SK-N-SH (cell line): ENCODE measurements at regions not wholly inside any gene's neighbourhood (a gene's known extent, or its start where the extent isn't known, plus 50 kb on each side); places are given as distances from the start of the nearest gene placed in this dataset.

Experiments
- CTCF ChIA-PET: fragments of 300-600, 350-600 bp; formaldehyde crosslinking; extraction: SDS; loops from one replicate; lab custom pipeline; 2021; lab: Yijun Ruan, JAX
- POLR2A ChIA-PET: fragments of 350-600 bp; sonication (Branson Sonifier 250); formaldehyde crosslinking; extraction: SDS; loops from one replicate; lab custom pipeline; 2020; ENCODE audit warnings: antibody characterized with exemption, inconsistent platforms; lab: Yijun Ruan, JAX
- DNase-seq: peaks from one replicate; pipeline ENCODE4 v3.0.0; 2012
- H2AFZ ChIP-seq: fragments of 200-600 bp; sonication (generic); 2 replicates; pipeline ENCODE4 v1.8.1; 2016; ENCODE audit warnings: antibody characterized with exemption, mild to moderate bottlenecking, low read depth
- H3F3A ChIP-seq: fragments of 200-600 bp; sonication (generic); replicated peaks from 2 replicates; pipeline ENCODE3; 2016; ENCODE audit warnings: antibody characterized with exemption, mild to moderate bottlenecking; ENCODE audit not compliant: insufficient read depth
- H3K27ac ChIP-seq, 2 experiments: fragments of 200-500 bp in 1 of 2; fragments of 200-600 bp in 1 of 2; sonication (Bioruptor generic) in 1 of 2; sonication (generic), shearing (Covaris generic) in 1 of 2; 2 replicates each; pipeline versions ENCODE4 v1.5.1 to v1.6.1; 2014 to 2016; ENCODE audit warnings: low read depth in 2 of 2, inconsistent platforms in 1 of 2, low read length in 1 of 2, mild to moderate bottlenecking in 1 of 2, mixed read lengths in 1 of 2
- H3K27me3 ChIP-seq: fragments of 200-600 bp; sonication (generic), shearing (Covaris generic); 2 replicates; pipeline ENCODE4 v1.6.1; 2016; ENCODE audit warnings: mixed run types; ENCODE audit not compliant: insufficient read depth
- H3K36me3 ChIP-seq, 2 experiments: fragments of 200-500 bp in 1 of 2; fragments of 200-600 bp in 1 of 2; sonication (Bioruptor generic) in 1 of 2; sonication (generic) in 1 of 2; replicated peaks in 1 of 2; 2 replicates each; pipeline versions ENCODE3 to v1.5.1; 2014 to 2016; ENCODE audit warnings: low read length in 1 of 2, mild to moderate bottlenecking in 1 of 2; ENCODE audit not compliant: insufficient read depth in 2 of 2, control insufficient read depth in 1 of 2
- H3K4me1 ChIP-seq, 2 experiments: fragments of 200-500 bp in 1 of 2; fragments of 200-600 bp in 1 of 2; sonication (Bioruptor generic) in 1 of 2; sonication (generic), shearing (Covaris generic) in 1 of 2; 2 replicates each; pipeline versions ENCODE4 v1.5.1 to v1.6.1; 2014 to 2016; ENCODE audit warnings: low read depth in 1 of 2, low read length in 1 of 2, mixed run types in 1 of 2; ENCODE audit not compliant: insufficient read depth in 2 of 2, control insufficient read depth in 1 of 2
- H3K4me2 ChIP-seq: fragments of 200-600 bp; sonication (generic), shearing (Covaris generic); 2 replicates; pipeline ENCODE4 v1.6.1; 2017; ENCODE audit warnings: mixed run types
- H3K4me3 ChIP-seq, 2 experiments: fragments of 200-500 bp in 1 of 2; fragments of 200-600 bp in 1 of 2; sonication (Bioruptor generic) in 1 of 2; sonication (generic), shearing (Covaris generic) in 1 of 2; 2 replicates each; pipeline versions ENCODE4 v1.5.1 to v1.8.1; 2014 to 2016; ENCODE audit warnings: low read depth in 2 of 2, inconsistent platforms in 1 of 2, low read length in 1 of 2, mild to moderate bottlenecking in 1 of 2, mixed read lengths in 1 of 2, moderate library complexity in 1 of 2
- H3K79me2 ChIP-seq: fragments of 200-600 bp; sonication (generic); 2 replicates; pipeline ENCODE4 v1.8.1; 2017; ENCODE audit warnings: mild to moderate bottlenecking; ENCODE audit not compliant: insufficient read depth
- H3K9ac ChIP-seq: fragments of 200-600 bp; sonication (generic); 2 replicates; pipeline ENCODE4 v1.6.1; 2017; ENCODE audit warnings: mixed run types
- H3K9me2 ChIP-seq: fragments of 200-600 bp; sonication (generic); 2 replicates; pipeline ENCODE4 v1.6.1; 2017; ENCODE audit warnings: mixed run types
- H3K9me3 ChIP-seq: fragments of 200-600 bp; sonication (generic); 2 replicates; pipeline ENCODE4 v1.6.1; 2017; ENCODE audit warnings: mixed run types, mild to moderate bottlenecking, moderate library complexity
- H4K20me1 ChIP-seq: fragments of 200-600 bp; sonication (generic); 2 replicates; pipeline ENCODE4 v1.6.1; 2017; ENCODE audit warnings: mild to moderate bottlenecking, mixed run types; ENCODE audit not compliant: insufficient read depth
- CTCF ChIP-seq: fragments of 200-600 bp; sonication (generic); IDR thresholded peaks from 2 replicates; pipeline ENCODE4 v1.6.1; 2017; ENCODE audit warnings: antibody characterized with exemption, mild to moderate bottlenecking, moderate library complexity
- EP300 ChIP-seq, 2 experiments: IDR thresholded peaks; 2 replicates each; pipeline versions ENCODE4 v1.4.0 to v1.6.1; 2012; ENCODE audit warnings: borderline replicate concordance in 1 of 2, low read depth in 1 of 2, low read length in 1 of 2
- FOXM1 ChIP-seq: IDR thresholded peaks from 2 replicates; pipeline ENCODE4 v1.4.0; 2012; ENCODE audit warnings: low read depth, mild to moderate bottlenecking
- GATA2 ChIP-seq: sonication (generic); formaldehyde crosslinking; IDR thresholded peaks from 2 replicates; pipeline ENCODE4 v1.5.0; 2020; ENCODE audit warnings: mild to moderate bottlenecking, missing genetic modification reagents
- IRF3 ChIP-seq: fragments of 150-350 bp; IDR thresholded peaks from 2 replicates; pipeline ENCODE4 v1.6.1; 2016; ENCODE audit warnings: mild to moderate bottlenecking, low read depth, low read length
- MEF2A ChIP-seq: IDR thresholded peaks from 2 replicates; pipeline ENCODE4 v1.4.0; 2012; ENCODE audit warnings: low read depth, borderline replicate concordance
- MXI1 ChIP-seq: IDR thresholded peaks from 2 replicates; pipeline ENCODE4 v1.6.1; 2012; ENCODE audit warnings: mild to moderate bottlenecking, low read depth, low read length, improper control_type of control experiment
- NRF1 ChIP-seq: IDR thresholded peaks from 2 replicates; pipeline ENCODE4 v1.6.1; 2012; ENCODE audit warnings: low read depth, mild to moderate bottlenecking, low read length
- POLR2AphosphoS5 ChIP-seq: IDR thresholded peaks from 2 replicates; pipeline ENCODE4 v1.6.1; 2012; ENCODE audit warnings: low read depth, low read length
- RCOR1 ChIP-seq: fragments of 150-350 bp; IDR thresholded peaks from 2 replicates; pipeline ENCODE4 v1.6.1; 2017; ENCODE audit warnings: antibody characterized with exemption, low read length
- REST ChIP-seq: IDR thresholded peaks from 2 replicates; pipeline ENCODE4 v1.6.1; 2012; ENCODE audit warnings: mild to moderate bottlenecking, low read depth, low read length, moderate library complexity
- RFX5 ChIP-seq: IDR thresholded peaks from 2 replicates; pipeline ENCODE4 v1.6.1; 2012; ENCODE audit warnings: mild to moderate bottlenecking, improper control_type of control experiment, low read length
- SIN3A ChIP-seq: IDR thresholded peaks from 2 replicates; pipeline ENCODE4 v1.6.1; 2012; ENCODE audit warnings: low read depth, mild to moderate bottlenecking, low read length, moderate library complexity, borderline replicate concordance
- TAF1 ChIP-seq: IDR thresholded peaks from 2 replicates; pipeline ENCODE4 v1.6.1; 2012; ENCODE audit warnings: low read depth, mild to moderate bottlenecking, low read length, moderate library complexity, borderline replicate concordance
- TCF12 ChIP-seq: IDR thresholded peaks from 2 replicates; pipeline ENCODE4 v1.4.0; 2012
- TEAD4 ChIP-seq: IDR thresholded peaks from 2 replicates; pipeline ENCODE4 v1.4.0; 2012; ENCODE audit warnings: mild to moderate bottlenecking, borderline replicate concordance; ENCODE audit not compliant: insufficient read depth
- USF1 ChIP-seq: IDR thresholded peaks from 2 replicates; pipeline ENCODE4 v1.4.0; 2012; ENCODE audit warnings: low read depth, borderline replicate concordance
- YY1 ChIP-seq: IDR thresholded peaks from 2 replicates; pipeline ENCODE4 v1.4.0; 2012; ENCODE audit warnings: low read depth, mild to moderate bottlenecking
- WGBS: methylation state at CpG from one replicate; pipeline ENCODE4 v1.1.6; 2017; ENCODE audit warnings: low lambda C conversion rate; 5-methylcytosine and 5-hydroxymethylcytosine counted together

- H3K27me3 ChIP-seq = no peaks in the 10 kb centered on the region
- H3K9me3 ChIP-seq = peaks cover 13% of the 10 kb centered on the region; the same call in 1 of the 2 replicates
- no peaks in the 10 kb centered on the region for H3F3A ChIP-seq
- no peaks in the 10 kb centered on the region for H3K36me3 ChIP-seq
- ChIA-PET CTCF (no interaction called here), POLR2A (no interaction called here)
- WGBS = 5% methylated on average over 8 of the region's 8 CpGs
- TF ChIP-seq TEAD4 (no peak), IRF3 (no peak), TAF1 (no peak), MEF2A (no peak), TCF12 (no peak), RCOR1 (no peak), SIN3A (no peak), RFX5 (no peak), REST (no peak), MXI1 (no peak), GATA2 (CRISPR knock-in tag) (no peak), YY1 (no peak), FOXM1 (no peak), POLR2AphosphoS5 (no peak), EP300 (IDR thresholded peaks at IDR 0.05; ENCODE audit: borderline replicate concordance in 1 of 2, low read depth in 1 of 2, low read length in 1 of 2) (no peak), CTCF (no peak), USF1 (no peak), NRF1 (no peak)
- H3K9me2 ChIP-seq = no peaks in the 10 kb centered on the region
- no peak overlapping the region for H3K9ac ChIP-seq
- H3K4me2 ChIP-seq = no peak overlapping the region
- no peaks in the 10 kb centered on the region for H4K20me1 ChIP-seq
- H3K27ac ChIP-seq = no peak overlapping the region
- no peak for DNase-seq
- H3K4me1 ChIP-seq = no peaks in the 10 kb centered on the region
- no peaks in the 10 kb centered on the region for H3K79me2 ChIP-seq
- H2AFZ ChIP-seq = no peak overlapping the region
- no peak overlapping the region; a peak in 1 of 4 replicates for H3K4me3 ChIP-seq
Measured at GRCh38 chr10:90136731-90137316, 435.4 kb downstream of the KIF20B start.
